ENCODE measurements at regions not wholly inside any gene's neighbourhood (a gene's known extent, or its start where the extent isn't known, plus 50 kb on each side); places are given as distances from the start of the nearest gene placed in this dataset.

DNA sequence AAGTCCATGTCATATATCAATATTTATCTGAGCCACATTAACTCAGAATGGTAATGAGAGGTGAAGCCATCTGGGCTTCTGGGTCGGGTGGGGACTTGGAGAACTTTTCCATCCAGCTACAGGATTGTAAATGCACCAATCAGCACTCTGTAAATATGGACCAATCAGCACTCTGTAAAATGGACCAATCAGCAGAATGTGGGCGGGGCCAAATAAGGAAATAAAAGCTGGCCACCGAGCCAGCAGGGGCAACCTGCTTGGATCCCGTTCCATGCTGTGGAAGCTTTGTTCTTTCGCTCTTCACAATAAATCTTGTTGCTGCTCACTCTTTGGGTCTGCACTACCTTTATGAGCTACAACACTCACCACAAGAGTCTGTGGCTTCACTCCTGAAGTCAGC, 253.4 kb downstream of the JRKL start:
- DNase-seq (ENCODE audit: extremely low spot score): no peak
- ChIA-PET CTCF (no interaction called here), POLR2A (no interaction called here)
- no peak for TF ChIP-seq FOXK2 (IDR thresholded peaks at IDR 0.05)
- TF ChIP-seq NFRKB (IDR thresholded peaks at IDR 0.05): no peak

DNA sequence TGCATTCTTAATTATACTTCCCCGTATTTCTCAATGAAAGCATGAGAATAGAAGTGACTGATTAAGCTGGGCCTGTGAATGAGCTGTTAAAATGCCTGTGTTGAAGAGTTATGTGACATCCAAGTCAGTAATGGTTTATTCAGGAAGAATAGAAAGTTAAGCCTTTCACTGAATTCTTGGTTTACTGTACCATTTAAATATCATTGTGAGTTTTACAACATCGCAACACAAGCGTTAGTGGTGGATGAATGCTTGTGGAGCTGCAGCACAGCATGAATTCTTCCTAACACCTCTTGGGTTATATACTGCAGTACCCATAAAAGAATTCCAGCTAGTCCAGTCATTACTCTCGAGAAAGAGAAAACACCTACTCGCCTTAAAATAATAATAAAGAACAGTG, 257.8 kb downstream of the JRKL start:
- ChIA-PET CTCF (interaction anchor here (0.5 to 0.7 kb wide), 2 partner anchors 183 to 483 kb away, joined by 3 read pairs; no protein-coding TSS in a partner anchor), POLR2A (no interaction called here)
- TF ChIP-seq CTBP1 (IDR thresholded peaks at IDR 0.05; ENCODE audit: borderline replicate concordance) (no peak), ARNT (IDR thresholded peaks at IDR 0.05) (no peak)
- no peak for DNase-seq (ENCODE audit: extremely low spot score)

DNA sequence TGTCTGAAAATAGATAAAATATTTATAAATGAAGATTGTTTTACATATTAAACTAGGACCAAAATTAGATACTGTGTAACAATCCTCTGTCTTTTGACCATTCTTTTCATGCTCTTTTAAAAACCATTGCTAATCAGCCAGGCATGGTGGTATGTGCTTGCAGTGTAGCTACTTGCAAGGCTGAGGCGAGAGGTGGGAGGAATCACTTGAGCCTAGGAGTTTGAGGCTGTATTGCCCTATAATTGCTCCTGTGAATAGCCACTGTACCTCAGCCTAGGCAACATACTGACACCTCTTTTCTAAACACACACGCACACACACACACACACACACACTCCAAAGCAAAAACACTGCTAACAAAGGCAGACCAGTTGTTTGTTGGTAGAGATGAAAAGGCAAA, 259.2 kb downstream of the JRKL start:
- TF ChIP-seq ELF4 (IDR thresholded peaks at IDR 0.05): no peak
- TF ChIP-seq, protein P1, sequence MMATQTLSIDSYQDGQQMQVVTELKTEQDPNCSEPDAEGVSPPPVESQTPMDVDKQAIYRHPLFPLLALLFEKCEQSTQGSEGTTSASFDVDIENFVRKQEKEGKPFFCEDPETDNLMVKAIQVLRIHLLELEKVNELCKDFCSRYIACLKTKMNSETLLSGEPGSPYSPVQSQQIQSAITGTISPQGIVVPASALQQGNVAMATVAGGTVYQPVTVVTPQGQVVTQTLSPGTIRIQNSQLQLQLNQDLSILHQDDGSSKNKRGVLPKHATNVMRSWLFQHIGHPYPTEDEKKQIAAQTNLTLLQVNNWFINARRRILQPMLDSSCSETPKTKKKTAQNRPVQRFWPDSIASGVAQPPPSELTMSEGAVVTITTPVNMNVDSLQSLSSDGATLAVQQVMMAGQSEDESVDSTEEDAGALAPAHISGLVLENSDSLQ (IDR thresholded peaks at IDR 0.05): no peak
- TF ChIP-seq TARDBP (IDR thresholded peaks at IDR 0.05): no peak
- ChIA-PET CTCF (interaction anchor here (1.0 kb wide), 1 partner anchor 185 kb away, joined by 5 read pairs; no protein-coding TSS in a partner anchor), POLR2A (no interaction called here)
- DNase-seq (ENCODE audit: extremely low spot score): no peak

DNA sequence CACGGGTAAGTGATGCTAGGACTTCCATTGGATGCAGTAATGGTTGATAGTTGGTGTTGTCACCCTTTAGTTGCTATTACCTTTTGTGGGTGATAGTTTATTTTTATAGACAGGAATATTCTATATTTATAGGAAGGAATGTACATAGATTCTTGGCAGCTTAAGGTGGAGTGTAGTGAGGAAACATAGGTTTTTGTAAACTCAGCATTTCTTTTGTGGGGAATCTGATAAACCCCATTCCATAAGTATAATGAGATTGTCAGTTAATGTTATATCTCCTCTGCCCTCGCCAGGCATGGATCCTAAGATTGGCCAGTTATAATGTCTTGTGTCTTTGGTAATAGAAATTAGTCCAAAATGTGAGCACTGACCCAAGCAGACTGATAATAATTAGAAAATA, 262.7 kb downstream of the JRKL start:
- no peak for TF ChIP-seq FOXK2 (IDR thresholded peaks at IDR 0.05)
- no peak for TF ChIP-seq SP1 (IDR thresholded peaks at IDR 0.05)
- no peak for TF ChIP-seq ELF4 (IDR thresholded peaks at IDR 0.05)
- no peak for TF ChIP-seq CTBP1 (IDR thresholded peaks at IDR 0.05; ENCODE audit: borderline replicate concordance)
- TF ChIP-seq L3MBTL2 (conservative IDR thresholded peaks at IDR 0.05): no peak
- TF ChIP-seq LEF1 (IDR thresholded peaks at IDR 0.05; ENCODE audit: borderline replicate concordance): no peak
- no peak for TF ChIP-seq FOXM1 (IDR thresholded peaks at IDR 0.05; ENCODE audit: borderline replicate concordance)
- no peak for TF ChIP-seq HDGF (IDR thresholded peaks at IDR 0.05; ENCODE audit: borderline replicate concordance)
- TF ChIP-seq, protein P1 (IDR thresholded peaks at IDR 0.05): no peak
- no peak for TF ChIP-seq ZNF384 (IDR thresholded peaks at IDR 0.05)
- no peak for TF ChIP-seq FOXA1 (IDR thresholded peaks at IDR 0.05)
- no peak for TF ChIP-seq ARNT (IDR thresholded peaks at IDR 0.05)
- TF ChIP-seq NFRKB (IDR thresholded peaks at IDR 0.05): no peak

DNA sequence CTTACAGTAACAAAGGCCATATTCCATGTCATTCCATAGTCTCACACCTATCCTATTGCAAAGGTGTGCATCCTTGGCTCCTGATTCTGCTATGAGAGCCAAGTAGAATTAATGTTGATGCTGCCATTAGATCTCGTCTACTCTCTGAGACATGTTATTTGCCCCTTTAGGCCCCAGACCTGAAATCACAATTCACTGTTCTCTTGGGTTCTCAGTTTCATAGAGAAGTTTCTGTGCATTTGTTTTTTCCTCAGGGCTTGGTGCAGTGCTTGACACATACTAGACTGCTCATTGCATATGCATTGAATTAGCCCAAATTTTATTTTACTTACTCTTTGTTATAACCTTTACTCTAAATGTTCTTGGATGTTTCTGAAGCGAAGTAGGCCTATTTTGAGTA, 265.7 kb downstream of the JRKL start:
- ChIA-PET CTCF (no interaction called here), POLR2A (no interaction called here)
- TF ChIP-seq TARDBP (IDR thresholded peaks at IDR 0.05) (no peak), SP1 (IDR thresholded peaks at IDR 0.05) (no peak), NFRKB (IDR thresholded peaks at IDR 0.05) (no peak), LEF1 (IDR thresholded peaks at IDR 0.05; ENCODE audit: borderline replicate concordance) (no peak), FOXK2 (IDR thresholded peaks at IDR 0.05) (no peak), HDGF (IDR thresholded peaks at IDR 0.05; ENCODE audit: borderline replicate concordance) (no peak), SUZ12 (IDR thresholded peaks at IDR 0.05) (no peak), ARNT (IDR thresholded peaks at IDR 0.05) (no peak), FOXM1 (IDR thresholded peaks at IDR 0.05; ENCODE audit: borderline replicate concordance) (no peak), ZNF384 (IDR thresholded peaks at IDR 0.05) (no peak), L3MBTL2 (conservative IDR thresholded peaks at IDR 0.05) (no peak), ELF4 (IDR thresholded peaks at IDR 0.05) (no peak)
- TF ChIP-seq, protein P1 (IDR thresholded peaks at IDR 0.05): no peak
- no peak for DNase-seq (ENCODE audit: extremely low spot score)

More for the DNA sequence above, 262.7 kb downstream of the JRKL start:
- ChIA-PET POLR2A (no interaction called here), CTCF (no interaction called here)
- no peak for DNase-seq (ENCODE audit: extremely low spot score)

DNA sequence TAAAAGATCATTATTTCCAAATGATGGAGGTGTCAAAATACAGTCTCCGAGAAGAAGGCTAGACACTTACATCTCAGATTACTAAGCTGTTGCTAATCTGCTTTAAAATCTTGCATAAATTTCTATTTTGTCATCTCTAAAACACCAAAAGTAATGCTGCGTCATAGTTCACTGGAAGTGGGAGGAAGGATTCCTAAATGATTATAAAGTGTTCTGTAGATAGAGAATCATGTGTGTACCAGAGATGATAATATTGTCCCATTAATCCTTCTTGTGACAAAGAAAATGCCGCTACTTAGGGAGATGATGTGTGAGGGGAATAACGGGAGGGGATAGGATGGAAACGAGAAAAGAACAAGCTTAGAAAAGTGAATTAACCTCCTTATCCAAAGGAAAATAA, 268.6 kb downstream of the JRKL start:
- TF ChIP-seq SUZ12 (IDR thresholded peaks at IDR 0.05) (no peak), ELF4 (IDR thresholded peaks at IDR 0.05) (no peak), SP1 (IDR thresholded peaks at IDR 0.05) (no peak), L3MBTL2 (conservative IDR thresholded peaks at IDR 0.05) (no peak), ARNT (IDR thresholded peaks at IDR 0.05) (no peak), NFRKB (IDR thresholded peaks at IDR 0.05) (no peak), TARDBP (IDR thresholded peaks at IDR 0.05) (no peak), ZNF384 (IDR thresholded peaks at IDR 0.05) (no peak), BHLHE40 (IDR thresholded peaks at IDR 0.05; ENCODE audit: borderline replicate concordance) (no peak), CTBP1 (IDR thresholded peaks at IDR 0.05; ENCODE audit: borderline replicate concordance) (no peak), HDGF (IDR thresholded peaks at IDR 0.05; ENCODE audit: borderline replicate concordance) (no peak), LEF1 (IDR thresholded peaks at IDR 0.05; ENCODE audit: borderline replicate concordance) (no peak), FOXK2 (IDR thresholded peaks at IDR 0.05) (no peak), FOXA1 (IDR thresholded peaks at IDR 0.05) (no peak), FOXM1 (IDR thresholded peaks at IDR 0.05; ENCODE audit: borderline replicate concordance) (no peak)
- TF ChIP-seq, protein P1 (IDR thresholded peaks at IDR 0.05): no peak

DNA sequence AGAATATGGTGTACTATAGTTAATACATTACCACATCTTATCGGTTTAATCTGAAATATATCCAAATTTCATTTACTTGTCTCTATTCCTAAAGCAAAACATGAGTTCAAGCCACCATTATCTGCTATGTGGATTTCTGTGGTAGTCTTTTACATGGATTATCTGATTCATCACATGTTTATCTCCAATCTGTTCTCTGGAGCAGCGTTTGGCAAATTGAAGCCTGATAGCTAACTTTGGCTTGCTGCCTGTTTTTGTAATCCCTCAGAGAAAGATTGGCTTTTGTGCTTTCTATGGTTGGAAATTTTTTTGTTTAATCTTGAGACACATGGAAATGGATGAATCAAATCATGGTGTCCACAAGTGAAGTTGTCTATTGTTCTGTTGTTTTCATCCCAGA, 274.3 kb downstream of the JRKL start:
- TF ChIP-seq FOXA1 (IDR thresholded peaks at IDR 0.05) (no peak), ARNT (IDR thresholded peaks at IDR 0.05) (no peak), CTBP1 (IDR thresholded peaks at IDR 0.05; ENCODE audit: borderline replicate concordance) (no peak), HDGF (IDR thresholded peaks at IDR 0.05; ENCODE audit: borderline replicate concordance) (no peak), NFRKB (IDR thresholded peaks at IDR 0.05) (no peak), FOXK2 (IDR thresholded peaks at IDR 0.05) (no peak), FOXM1 (IDR thresholded peaks at IDR 0.05; ENCODE audit: borderline replicate concordance) (no peak), L3MBTL2 (conservative IDR thresholded peaks at IDR 0.05) (no peak), TARDBP (IDR thresholded peaks at IDR 0.05) (no peak), SP1 (IDR thresholded peaks at IDR 0.05) (no peak), SUZ12 (IDR thresholded peaks at IDR 0.05) (no peak), BHLHE40 (IDR thresholded peaks at IDR 0.05; ENCODE audit: borderline replicate concordance) (no peak), LEF1 (IDR thresholded peaks at IDR 0.05; ENCODE audit: borderline replicate concordance) (no peak), ZNF384 (IDR thresholded peaks at IDR 0.05) (no peak), ELF4 (IDR thresholded peaks at IDR 0.05) (no peak)
- TF ChIP-seq, protein P1 (IDR thresholded peaks at IDR 0.05): no peak
- no peak for DNase-seq (ENCODE audit: extremely low spot score)
- POLR2A ChIA-PET: no interaction called here
- CTCF ChIA-PET: no interaction called here

More for the DNA sequence above, 268.6 kb downstream of the JRKL start:
- ChIA-PET CTCF (no interaction called here), POLR2A (no interaction called here)
- DNase-seq (ENCODE audit: extremely low spot score): no peak
